HT1080 (cell line): ENCODE measurements at regions not wholly inside any gene's neighbourhood (a gene's known extent, or its start where the extent isn't known, plus 50 kb on each side); places are given as distances from the start of the nearest gene placed in this dataset.
A peak's percentile ranks its signal among the peaks of the same experiment; 100 is the strongest.
"Not testable (repeated sequence)": the region's sequence is repeated elsewhere in the genome, so short reads cannot be mapped to it uniquely, and the experiment has no call there.

ENCODE experiments used
- DNase-seq: peaks from one replicate; pipeline ENCODE4 v3.0.0-alpha.2; 2015; ENCODE audit warnings: low read depth

DNA sequence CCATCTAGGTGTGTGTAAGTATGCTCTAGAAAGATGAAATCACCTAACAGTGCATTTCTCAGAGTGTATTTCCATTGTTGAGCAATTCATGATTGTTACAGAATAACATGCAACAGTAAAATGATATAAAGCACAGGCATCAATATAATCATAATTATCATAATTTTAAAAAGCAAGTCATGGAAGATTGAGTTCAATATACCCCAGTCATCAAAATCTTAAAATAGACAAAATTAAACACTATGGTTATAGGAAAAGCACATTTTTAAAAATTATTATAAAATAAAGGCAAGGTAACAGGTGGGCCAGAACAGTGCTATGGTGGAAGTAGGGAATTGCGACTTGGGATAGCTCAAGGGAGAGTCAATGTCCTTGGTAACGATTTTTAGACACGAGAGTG, 555.4 kb upstream of the VRK2 start:
- DNase-seq = no peak

DNA sequence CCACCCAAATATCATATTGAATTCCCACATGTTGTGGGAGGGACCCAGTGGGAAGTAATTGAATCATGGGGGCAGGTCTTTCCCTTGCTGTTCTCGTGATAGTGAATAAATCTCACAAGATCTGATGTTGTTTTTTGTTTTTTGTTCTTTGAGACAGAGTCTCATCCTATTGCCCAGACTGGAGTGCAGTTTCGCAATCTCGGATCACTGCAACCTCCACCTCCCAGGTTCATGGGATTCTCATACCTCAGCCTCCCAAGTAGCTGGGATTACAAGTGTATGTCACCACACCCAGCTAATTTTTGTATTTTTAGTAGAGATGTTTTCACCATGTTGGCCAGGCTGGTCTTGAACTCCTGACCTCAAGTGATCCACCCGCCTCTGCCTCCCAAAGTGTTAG, 552.6 kb upstream of the VRK2 start:
- not testable (repeated sequence) for DNase-seq

DNA sequence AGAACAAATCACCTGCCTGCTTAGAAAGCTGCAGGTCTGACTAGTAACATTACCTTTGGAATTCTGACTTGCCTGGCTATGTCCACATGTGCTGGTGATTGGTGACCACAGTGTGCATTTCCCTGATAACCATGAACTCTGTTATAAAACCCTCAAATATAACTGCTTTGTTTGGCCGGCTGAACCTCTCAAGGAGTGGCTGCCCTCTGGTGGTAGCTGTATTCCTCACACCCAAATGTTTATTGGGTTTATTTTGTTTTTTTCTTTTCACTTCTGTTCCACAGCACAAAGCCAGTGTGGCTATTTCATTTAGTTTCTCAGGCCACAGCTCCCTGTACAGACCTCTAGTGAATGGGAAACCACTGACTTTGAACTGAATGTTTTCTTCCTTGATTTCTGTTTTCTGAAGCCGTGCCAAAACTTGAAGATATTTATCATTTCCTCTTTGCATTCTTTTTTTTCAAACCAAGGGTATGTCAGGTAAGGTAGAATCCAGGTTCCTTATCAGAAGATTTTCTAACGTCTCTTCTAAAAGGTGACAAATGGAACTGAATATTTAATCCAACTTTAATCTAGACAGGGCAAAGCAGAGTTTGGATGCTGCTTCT, 549.0 kb upstream of the VRK2 start:
- peak; percentile 55 for DNase-seq

DNA sequence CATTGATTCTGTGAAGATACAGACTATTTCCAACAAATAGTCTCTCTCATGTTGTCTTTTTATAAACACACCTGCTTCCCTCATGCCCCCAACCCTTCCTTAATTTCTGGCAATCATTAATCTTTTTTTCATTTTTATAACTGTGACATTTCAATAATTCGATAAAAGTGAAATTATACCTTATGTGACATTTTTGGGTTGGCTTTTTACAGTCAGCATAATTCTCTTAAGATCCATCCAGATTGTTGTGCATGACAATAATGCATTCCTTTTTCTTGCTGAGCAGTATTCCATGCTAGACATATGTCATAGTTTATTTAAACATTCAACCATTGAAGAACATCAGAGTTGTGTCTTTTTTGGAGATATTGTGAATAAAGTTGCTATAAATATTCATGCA, 541.8 kb upstream of the VRK2 start:
- DNase-seq = no peak

DNA sequence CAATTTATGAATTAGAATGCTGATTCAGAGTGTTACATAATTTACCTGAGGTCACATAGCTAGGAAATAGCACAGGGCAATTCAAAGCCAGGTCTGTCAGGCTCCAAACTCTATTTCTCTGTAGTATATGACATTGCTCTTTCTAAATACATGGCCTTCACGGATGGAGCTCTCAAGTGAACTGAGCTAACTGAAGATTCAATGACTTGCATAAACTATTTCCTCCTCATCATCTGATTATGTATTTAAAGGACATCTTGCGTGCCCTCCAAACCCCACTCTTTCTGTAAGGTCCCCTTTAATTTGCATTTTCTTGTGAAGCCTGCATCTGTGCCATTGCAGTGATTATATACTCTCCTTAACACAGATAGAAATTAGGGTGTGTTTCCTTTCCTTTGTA, 537.4 kb upstream of the VRK2 start:
- no peak for DNase-seq

DNA sequence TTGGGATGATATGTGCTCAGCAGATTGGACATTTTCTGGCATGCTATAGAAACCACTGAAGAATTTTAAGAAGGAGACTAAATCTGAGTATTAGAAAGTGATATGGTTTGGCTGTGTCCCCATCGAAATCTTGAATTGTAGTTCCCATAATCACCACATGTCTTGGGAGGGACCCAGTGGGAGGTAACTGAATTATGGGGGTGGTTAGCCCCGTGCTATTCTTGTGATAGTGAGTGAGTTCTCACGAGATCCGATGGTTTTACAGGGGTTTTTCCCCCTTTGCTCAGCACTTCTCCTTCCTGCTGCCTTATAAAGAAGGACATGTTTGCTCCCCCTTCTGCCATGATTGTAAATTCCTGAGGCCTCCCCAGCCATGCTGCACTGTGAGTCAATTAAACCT, 535.9 kb upstream of the VRK2 start:
- peak; percentile 6 for DNase-seq

DNA sequence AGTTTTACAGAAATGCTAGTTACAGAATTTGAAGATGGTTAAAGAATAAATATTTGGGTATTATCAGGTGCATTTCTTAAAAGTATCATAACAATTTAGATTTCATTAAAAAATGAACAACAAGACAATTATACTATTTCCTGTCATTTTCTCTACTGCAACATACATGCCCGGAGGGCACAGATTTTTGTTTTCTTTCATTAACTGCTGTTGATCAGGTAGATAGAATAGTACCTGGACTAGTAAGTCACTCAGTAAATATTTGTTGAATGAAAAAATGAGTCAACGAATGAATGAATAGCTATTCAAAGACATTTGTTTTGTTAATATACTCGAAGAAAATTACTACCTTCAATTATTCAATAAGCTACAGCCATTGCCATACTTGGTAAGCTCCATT, 531.2 kb upstream of the VRK2 start:
- DNase-seq = no peak

DNA sequence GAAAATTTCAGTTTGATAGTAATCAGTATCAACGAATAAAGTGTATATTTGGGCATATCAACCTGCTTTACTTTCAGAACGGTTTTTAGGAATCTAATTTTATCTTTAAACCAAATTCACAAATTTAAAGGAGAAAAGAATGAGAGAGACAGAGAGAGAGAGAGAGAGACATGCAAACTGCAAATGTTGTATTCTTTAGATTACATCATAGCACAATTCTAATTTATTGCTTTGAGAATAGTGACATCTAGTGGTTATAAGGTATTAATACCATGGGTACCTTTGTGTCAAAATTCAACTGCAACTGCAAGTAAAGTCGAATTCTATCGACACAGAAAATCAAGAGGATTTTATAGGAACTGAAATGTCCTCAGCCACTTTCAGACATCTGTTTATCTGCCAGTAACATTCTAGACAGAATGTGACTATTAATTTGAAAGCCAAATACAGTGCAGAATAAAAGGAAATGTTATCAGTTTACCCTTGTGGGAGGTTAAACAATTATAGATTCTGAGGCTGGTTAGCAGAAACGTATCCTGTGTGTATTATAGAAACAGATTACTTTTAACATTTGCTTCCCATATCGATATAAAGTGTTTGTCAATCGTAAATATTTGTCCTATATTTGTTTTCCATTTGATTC, 529.8 kb upstream of the VRK2 start:
- DNase-seq = peak; percentile 36

DNA sequence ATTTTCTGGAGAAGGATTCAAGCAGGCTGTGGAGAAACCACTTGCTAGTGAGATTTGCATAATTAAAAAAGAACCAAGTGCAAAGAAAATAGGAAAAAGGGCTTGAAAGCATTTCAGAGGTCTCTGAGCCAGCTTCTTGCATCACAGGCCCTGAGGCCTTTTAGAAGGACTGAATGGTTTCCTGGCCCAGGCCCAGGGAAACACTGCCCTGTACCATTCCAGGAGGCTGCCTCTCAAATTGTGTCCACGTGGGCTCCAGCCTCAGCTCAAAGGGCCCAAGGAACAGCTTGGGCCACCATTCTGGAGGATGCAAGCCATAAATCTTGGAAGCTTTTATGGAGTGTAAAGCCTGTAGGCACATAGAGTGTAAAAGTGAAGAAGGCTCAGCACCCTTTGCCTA, 523.3 kb upstream of the VRK2 start:
- DNase-seq = no peak

DNA sequence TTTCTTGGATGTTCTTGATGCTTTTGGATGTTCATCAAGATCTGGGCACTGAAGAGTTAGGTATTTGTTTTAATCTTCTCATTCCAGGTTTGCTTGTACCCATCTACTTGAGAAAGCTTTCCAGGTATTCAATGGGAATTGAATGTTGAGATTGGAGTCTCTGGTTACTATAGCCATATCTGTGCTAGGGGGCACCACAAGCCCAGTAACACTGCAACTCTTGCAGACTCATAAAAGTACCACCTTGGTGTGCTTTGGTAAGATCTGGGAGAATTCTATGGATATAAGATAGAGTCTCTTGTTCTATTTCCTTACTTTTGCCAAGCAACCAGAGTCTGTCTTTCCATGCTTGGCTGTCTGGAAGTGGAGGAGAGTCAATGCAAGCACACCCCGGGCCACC, 518.9 kb upstream of the VRK2 start:
- DNase-seq = no peak

DNA sequence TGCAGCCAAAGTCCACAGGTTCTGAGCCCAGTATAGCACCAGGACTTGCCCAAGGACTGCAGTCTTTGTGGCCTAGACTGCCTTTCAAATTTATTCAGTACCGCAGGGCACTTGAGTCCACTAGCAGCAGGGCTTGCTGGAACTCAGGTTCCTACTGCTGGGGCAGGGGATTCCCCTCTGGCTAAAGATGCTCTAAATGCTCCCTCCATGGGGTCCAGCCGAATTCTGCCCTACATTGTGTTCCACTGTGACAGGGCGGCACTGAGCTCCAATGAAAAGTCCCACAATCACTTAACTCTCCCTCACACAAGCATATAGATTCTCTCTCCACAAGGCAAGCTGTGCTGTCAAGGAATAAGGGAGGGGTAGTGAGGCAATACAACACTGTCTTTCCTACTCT, 518.1 kb upstream of the VRK2 start:
- no peak for DNase-seq

DNA sequence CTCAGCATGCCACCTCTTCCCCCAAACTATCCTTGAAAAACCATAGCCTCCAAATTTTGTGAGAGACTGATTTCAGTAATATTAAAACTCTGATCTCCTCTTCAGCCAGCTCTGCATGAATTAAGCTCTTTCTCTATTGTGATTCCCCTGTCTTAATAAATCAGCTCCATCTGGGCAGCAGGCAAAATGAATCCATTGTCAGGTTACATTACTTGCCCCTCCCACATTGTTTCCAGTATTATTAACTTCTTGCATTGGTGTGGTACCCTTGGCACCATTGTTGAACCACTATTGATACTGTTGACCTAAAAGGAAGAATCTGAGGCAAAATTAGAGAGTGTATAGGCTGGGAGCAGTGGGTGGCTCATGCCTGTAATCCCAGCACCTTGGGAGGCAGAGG, 512.2 kb upstream of the VRK2 start:
- DNase-seq = no peak

DNA sequence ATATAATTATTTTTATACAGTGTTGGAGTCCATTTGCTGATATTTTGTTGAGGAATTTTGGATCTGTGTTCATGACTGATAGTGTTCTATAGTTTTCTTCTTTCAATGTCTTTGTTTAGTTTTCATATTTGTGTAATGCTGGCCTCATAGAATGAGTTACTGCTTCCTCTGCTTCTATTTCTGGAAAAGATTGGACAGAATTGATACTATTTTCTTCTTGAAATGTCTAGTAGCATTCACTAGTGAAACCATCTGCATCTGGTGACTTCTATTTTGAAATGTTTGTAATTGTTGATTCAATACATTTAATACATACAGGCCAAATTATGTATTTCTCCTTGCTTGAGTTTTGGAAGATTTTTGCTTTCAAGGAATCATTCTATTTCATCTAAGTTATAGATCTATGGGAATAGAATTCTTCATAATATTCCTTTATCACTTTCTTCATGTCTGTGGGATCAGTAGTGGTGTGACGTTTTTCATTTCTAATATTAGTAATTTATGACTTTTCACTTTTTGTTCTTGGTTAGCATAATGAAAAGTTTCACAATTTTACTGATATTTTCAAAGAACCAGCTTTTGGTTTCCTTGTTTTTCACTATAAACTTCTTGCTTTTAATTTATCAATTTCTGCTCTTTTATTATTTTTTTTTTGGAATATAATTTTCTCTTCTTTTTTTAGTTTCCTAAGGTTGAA, 509.9 kb upstream of the VRK2 start:
- DNase-seq = no peak

DNA sequence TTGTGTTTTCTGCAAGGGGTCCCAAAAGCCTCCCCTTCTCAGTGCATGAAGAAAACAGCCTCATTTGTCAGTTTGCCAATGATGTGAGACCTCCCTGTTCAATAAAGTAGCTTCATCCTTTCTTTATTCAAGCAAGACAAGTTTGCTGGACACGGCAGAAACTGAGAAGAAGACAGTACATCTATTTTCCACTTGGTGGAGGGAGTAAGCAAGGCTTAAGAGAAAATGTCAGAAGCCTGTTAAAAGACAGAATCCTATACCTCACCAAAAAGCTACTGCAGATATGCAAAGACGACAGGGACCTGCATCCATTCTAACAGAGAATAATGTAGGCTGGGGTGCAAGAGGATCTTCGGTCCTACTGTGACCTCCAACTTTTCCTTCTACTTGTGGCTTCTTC, 506.8 kb upstream of the VRK2 start:
- no peak for DNase-seq

DNA sequence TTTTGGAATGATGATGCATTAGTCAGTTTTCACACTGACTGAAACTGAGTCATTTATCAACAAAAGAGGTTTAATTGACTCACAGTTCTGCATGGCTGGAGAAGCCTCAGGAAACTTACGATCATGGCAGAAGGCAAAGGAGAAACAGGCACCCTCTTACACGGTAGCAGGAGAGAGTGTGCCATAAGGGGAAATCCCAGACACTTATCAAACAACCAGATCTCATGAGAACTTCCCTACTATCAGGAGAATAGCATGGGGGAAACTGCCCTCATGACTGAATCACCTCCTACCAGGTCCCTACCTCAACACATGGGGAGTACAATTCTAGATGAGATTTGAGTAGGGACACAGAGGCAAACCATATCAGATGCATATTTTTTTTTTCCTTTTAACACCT, 504.5 kb upstream of the VRK2 start:
- DNase-seq = no peak

DNA sequence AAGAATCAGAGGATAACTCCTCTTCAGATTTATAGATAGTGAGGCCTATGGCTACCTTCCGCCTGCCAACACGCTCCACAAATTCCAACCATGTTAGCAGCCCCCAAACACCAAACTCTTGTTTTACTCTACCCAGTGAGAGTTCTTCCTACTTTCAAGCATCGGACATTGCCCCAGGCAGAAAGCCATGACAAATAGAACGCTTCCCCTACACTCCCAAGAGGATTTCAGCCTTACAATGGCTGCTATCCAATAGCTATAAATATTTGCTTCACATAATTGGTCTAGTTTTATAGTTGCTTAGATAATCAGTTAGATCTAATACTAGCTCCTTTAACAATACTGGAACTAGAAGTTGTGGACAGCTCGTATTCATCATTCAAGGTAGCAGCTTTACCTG, 503.4 kb upstream of the VRK2 start:
- no peak for DNase-seq

DNA sequence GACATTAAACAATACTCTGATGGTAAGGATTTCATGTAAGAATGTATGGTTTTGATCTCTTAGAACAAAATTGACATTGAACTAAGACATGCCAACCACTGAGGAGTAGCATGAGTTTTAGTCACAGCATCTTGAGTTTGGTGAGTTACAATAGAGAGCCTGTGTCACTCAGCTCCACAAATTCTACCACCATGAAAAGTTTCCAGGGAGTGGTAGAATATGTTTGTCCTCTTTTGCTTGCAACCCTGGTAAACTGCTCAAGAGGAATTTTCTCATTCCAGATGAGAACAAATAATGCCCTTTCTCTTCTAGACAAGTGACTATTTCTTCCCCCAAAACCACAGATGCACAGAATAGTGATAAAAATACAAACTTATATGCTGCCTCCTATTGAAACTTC, 502.0 kb upstream of the VRK2 start:
- no peak for DNase-seq

DNA sequence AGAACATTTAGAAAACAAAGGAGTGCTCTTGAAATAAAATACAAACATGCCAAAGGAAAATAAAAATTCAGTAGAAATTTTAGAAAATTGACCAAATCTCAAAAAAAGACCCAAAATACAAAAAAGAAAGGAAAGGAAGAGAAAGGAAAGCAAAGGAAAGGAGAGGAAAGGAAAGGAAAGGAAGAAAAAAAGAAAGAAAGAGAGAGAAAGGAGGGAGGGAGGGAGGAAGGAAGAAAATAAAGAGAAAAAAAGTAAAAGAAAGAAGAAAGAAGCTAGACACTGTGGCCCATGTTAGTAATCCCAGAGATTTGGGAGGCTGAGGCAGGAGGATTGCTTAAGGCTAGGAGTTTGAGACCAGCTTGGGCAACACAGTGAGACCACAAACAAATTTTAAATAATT, 500.1 kb upstream of the VRK2 start:
- DNase-seq = no peak

DNA sequence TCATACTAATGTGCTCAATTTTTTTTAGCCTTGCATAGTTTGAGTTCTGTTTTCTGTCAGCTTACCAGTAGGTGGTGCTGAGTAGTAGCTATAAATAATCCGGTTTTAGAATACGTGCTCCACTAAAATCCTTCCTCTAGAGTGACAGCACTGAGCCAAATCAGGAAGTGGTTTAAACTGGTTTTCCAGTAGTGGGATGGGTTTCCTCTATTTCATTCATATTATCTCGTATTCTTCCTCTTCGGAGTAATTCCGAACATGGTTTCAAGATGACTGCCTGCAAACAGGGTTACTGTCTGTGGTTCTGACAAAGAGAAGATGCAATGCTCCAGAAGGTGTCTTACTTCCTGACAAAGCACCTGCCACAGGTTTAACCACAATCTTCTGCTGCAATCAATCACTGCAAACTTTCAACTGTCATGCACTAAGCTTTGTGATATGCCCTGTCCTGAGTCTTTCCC, 496.9 kb upstream of the VRK2 start:
- DNase-seq = peak; percentile 31

DNA sequence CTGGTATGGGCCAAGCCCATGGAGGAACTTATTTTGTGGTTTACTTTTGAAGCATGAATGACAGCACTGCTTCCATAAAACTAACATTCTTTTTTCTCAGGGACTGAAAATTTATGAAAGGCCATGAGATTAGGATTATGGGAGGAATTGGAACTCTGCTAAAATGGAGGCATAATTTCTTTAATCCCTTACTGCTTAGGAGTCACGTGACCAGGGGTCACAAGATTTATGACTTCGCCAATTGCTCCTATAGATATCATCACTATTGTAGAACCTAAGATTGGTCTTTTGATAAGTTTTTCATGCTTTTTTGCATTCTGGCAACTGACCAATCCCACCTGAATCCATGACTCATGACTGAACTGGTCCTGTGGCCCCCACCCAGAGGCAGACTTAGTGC, 495.7 kb upstream of the VRK2 start:
- DNase-seq = no peak

DNA sequence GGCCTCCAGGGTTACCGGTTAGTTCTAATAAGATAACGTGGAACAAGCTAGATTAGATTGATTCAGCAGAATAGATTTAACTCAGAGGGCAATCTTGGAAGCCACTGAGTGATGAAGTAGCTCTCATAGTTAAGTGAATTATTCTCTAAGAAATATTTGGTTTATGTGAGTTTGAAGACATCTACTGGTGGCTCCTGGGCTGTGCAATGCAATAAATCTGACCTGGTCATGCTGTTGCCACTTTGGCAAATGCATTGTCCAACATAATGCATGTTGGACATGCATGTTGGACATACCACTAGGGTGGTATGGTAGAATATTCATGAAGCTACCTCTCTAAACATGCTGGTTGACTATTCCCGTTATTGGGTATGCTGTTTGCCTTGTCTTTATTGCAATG, 493.7 kb upstream of the VRK2 start:
- DNase-seq = no peak

DNA sequence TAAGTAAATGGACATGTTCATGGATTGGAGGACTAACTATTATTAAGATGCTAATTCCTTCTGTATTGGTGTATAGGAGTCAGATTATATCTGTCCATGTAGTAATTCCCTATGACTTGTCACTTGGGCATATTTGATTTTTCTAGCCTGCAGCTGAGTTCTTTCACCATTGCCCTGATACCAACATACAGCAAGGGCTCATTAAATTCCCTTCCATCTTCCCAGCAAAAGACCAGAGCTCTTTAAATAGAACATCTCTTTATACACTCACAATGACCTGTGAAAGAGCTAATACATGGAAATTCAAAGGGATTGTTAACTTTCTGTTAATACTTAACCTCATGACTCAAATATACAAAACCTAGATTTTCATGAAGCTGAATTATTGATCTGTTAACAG, 492.3 kb upstream of the VRK2 start:
- no peak for DNase-seq

DNA sequence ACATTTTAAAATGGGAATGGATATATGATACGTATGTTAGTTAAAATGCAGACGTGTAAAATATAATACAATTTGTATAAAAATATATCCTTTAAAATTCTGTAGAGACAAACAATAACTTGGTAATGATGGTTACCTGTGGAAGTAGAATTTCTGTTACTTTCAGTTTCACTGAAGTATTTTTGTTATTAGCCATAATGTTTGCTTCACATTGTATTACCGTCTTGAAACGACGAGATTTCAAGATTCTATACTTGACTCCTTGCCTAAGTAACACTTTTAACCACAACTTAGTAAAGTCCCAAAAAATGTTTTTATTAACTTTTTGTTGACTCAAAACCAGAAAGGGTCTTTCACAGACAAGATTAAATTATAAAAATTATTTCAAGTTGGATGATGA, 488.3 kb upstream of the VRK2 start:
- no peak for DNase-seq
